Ecto neural progenitor cell (in vitro differentiated cells): ENCODE measurements at regions not wholly inside any gene's neighbourhood (a gene's known extent, or its start where the extent isn't known, plus 50 kb on each side); places are given as distances from the start of the nearest gene placed in this dataset.
"Not testable (repeated sequence)": the region's sequence is repeated elsewhere in the genome, so short reads cannot be mapped to it uniquely, and the experiment has no call there.

Experiments
- DNase-seq: peaks from one replicate; pipeline ENCODE4 v3.0.0-alpha.2; 2018; ENCODE audit warnings: low spot score

DNA sequence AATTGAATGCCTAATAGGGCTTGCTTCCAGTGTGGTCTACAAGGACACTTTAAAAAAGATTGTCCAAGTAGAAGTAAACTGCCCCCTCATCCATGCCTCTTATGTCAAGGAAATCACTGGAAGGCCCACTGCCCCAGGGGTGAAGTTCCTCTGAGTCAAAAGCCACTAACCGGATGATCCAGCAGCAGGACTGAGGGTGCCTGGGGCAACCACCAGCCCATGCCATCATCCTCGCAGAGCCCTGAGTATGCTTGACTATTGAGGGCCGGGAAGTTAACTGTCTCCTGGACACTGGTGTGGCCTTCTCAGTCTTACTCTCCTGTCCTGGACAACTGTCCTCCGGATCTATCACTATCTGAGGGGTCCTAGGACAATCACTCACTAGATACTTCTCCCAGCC lies 411.5 kb downstream of the TENT5A start:
- no peak for DNase-seq

DNA sequence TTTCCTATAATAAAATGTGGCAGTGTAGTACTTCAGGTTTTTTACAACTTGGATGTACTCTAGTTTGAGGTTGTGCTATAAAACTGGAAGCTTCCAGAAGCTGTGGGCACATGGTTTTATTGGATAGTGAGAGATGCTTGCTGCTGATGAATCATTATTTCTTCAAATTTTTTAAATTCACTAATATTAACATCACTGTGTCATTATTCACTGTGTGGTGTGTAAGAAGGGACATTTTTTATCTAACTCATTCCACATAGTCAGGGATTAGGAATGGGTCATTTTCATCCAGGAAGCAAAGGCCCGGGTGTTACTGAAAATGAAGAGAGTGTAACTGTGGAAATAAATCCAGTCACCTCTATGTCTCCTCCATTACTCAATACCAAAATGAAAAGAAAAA lies 421.0 kb downstream of the TENT5A start:
- DNase-seq, result no peak

DNA sequence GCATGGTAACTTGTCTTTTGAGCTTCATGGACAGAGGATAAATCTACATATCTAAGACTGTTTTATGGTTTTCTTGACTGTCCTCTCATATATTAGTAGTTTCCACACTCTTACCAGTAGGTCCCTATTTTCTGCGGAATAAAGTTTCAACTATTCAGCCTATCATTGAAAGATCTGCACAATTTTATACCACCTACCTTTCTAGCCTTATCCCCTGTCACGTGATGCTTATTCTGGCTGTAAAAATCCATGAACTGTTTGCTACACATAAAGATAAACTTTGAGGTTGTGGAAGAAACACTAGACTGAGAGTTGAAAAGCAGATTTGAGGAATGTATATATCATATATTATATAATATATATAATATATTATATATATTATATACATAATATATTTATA lies 423.8 kb downstream of the TENT5A start:
- DNase-seq, result no peak

DNA sequence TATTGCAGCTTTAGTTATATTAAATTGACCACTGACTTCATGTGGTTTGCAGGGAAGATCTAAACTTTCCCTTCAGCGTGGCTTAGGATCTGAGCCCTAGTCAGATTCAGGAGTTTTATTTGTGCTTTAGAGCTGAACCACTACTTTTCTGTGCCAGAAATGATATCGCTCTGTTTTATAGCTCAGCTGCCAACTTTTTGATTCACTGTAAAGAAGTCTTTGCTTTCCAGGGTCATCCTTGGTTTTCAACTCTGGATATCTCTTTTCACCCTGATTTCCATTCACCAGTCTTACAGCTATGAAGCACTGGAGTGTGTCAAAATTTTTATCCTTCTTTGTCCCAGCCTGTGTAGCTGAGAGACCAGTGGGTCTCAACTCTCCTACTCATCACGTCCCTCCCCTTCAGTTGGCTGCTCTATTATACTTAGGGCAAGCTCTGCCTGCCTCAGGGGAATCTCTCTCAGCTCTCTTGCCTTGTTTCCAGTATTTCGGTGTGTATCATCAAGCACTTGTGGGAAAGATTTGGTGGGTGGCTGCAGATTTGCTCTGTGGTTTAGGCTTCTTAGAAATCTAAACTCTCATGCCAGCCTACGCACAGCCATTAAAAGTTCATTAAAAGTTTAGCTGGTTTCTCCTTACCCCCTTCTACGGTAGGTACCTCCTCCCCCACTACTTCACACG lies 425.5 kb downstream of the TENT5A start:
- no peak for DNase-seq

DNA sequence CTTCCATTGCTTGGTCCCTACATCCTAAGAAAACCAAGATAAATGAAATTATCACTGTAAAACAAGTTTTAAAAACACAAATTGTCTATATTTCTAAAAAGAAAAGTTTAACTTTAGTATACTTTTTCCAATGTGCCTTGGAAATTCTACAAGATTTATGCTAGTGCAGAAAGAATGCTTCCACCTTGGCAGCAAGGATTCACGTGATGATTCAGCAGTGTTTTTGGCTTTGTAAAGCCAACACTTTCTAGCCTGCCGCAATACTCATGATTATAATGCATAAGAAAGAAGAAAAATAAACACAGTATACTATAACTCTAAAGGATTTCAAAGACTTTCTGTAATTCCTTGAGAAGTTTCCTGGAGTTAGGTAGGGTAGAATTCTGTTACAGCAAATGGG lies 442.7 kb downstream of the TENT5A start:
- no peak for DNase-seq

DNA sequence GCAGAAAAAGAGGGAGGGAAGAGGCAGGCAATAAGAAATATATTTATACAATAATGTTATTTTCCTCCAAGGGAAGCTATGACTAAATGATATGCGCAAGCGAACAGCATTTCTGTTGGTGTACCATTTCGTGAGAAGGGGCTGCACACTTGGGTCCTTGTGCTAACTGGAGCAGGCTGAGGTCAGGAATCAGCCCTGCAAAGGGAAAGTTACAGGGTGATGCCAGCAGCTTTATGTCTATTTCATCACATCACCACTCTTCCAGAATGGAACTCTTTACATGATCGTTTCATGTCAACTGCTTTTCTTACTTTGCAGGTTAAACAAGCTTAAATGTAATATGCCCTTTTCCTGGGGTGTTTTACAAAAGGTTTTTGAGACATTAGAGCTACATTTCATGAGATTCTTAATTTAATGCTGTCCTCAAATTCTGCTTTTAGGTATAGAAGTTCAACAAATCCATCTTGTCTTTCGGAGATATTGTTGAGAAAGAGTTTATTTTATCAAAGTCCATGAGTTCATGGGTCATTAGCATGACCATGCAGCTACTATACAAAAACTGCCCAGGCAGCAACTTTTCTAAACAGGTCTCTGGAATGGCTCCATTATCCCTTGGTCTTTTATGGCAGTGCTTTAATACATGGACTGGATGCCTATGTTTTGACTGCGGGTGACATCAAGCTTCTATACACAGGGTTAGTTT lies 443.8 kb downstream of the TENT5A start:
- DNase-seq, result no peak

DNA sequence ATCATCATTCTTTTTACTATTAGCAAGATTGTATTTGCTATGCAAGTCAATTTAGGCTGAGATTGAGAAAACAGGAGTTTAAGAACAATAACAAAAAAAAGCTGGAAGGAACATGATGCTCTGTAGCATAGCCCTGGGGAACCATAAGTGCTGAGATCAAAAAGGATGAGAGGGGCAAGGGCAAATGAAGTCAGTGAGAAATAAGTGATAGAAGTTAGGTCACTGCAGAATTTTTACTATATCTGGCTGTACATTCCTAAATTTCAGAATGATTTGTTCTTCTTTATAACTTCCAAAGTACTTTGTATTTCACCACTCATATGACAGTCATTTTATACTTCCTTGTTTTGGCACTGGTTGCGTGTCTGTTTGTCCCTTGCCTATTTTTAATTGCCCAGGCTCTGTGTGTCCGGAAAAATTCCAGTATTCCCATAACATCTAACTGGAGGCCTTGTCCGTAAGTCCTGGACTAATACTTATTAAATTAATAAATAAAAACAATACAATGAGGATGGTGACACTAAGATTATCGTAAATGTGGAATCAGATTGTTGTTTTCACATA lies 444.7 kb downstream of the TENT5A start:
- DNase-seq, result no peak

DNA sequence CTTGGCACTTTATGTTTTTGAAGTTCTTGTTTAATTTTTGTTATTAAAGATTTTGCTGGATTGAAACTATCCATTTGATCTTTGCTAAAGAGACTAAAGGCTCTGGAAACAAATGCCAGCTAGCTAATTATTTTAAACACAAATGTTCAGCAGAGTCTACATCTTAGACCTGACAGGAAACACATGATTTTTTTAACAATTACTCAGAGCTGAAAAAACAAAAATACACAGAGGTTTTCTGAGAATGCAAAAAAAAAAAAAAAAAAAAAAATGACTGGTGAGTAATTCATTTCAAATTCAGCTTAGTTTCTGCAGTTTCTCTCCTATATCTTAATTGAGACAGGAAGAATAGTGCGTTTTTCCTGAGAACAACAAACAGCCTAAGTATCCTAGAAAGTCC lies 448.0 kb downstream of the TENT5A start:
- DNase-seq, result no peak

DNA sequence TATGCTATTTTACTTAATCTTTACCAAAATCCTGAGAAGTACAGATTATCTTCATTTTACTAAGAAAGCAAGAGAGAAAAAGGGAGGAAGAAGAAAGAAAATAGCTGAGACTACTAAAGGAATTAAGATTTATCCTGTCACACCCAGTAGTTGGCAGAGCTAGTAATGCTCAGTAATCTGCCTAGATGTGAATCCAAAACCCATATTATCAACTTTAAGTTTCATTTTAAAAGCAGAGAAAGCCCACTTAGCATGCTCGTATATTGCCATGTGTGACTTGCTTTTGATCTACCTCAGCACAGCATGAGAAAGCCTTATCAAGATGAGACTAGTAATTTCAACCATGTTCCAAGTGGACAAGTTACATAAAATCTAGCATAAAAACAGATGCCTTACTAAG lies 451.5 kb downstream of the TENT5A start:
- no peak for DNase-seq

DNA sequence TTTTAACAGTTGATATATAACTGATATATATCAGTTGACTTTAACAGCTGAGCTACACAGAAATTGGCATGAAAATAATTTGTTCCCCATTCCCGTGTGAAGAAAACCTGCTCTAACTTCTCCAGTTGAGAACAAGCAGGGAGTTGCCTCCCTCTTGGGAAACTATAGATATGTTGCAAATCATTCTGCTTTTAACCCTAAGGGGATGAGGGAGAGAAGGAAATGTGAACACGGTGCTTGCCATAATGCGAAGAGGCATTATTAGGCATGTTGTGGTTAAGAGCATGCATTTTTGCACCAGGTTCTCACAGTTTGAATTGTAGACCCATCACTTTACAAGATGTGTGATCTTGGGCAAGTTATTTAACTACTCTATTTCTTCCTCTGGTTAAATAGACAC lies 453.7 kb downstream of the TENT5A start:
- DNase-seq, result no peak

DNA sequence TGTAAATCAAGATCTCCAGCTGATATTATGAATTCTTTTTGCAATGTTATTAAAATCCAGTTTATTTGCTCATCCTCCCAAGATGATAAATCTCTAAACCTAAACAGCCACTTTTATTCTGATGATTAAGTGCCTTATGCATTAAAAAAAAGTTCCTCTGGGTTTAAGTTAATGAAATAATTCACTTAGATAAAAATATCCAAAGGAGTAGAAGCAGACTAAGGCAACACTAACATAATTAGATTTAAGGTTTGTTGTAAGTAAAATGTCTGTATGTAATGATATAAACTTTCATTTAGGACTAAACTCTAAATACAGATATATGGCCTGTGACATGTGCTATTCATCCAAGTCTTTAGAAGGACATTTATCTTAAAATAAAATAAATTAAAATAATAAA lies 457.2 kb downstream of the TENT5A start:
- no peak for DNase-seq

DNA sequence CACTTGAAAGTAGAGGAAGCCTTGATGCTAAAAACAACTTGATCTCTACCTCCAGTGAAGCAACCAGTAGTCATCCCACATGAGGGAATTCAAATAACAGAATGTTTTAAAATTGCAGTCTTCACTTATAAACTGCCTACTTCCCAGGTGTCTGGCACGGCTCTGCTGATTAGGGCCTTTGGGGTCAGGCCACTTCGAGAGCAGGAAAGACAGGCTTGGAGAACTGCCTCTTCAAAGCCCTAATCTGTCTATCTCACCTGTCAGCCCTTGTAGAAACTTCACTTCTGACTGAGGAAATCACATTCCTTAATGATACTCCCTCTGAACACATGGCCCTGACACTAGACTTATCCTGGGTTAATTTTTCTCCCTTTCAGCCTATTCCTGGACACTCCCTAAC lies 458.6 kb downstream of the TENT5A start:
- DNase-seq, result no peak

DNA sequence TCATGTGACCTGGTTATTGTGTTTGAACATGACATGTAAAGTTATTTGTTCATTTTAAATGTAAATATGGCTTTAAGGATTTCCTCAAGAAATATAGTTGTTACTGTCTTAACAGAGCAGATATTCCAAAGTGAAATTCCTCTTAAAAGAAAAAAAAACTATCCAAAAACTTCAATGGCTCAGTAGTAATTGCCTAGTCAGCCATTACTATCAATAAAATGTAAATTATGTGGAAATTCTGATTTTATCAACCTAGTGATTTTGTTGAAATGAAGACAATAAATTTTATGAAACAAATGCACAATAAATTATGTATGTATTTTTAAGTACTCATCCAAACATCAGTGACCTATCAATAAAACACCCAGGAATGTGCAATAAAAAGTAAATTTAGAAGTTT lies 463.3 kb downstream of the TENT5A start:
- no peak for DNase-seq

DNA sequence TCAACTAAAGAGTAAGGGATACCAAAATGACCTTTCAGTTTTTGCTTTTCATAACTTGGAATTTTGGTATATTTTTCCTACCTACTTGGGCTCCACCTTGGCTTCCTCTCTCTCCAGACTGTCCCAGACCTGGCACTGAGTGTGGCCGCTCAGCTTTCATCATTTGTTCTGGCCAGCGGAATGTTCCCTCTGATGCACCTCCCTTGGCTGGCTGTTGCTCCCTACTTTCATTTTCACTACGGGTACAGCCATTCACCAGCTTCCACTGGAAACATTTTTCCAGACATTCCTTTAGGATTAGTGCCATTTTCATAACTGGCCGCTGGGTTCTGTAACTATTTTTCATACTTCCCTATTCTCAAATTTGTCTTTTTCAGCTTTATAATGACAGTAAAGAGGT lies 487.4 kb downstream of the TENT5A start:
- no peak for DNase-seq

DNA sequence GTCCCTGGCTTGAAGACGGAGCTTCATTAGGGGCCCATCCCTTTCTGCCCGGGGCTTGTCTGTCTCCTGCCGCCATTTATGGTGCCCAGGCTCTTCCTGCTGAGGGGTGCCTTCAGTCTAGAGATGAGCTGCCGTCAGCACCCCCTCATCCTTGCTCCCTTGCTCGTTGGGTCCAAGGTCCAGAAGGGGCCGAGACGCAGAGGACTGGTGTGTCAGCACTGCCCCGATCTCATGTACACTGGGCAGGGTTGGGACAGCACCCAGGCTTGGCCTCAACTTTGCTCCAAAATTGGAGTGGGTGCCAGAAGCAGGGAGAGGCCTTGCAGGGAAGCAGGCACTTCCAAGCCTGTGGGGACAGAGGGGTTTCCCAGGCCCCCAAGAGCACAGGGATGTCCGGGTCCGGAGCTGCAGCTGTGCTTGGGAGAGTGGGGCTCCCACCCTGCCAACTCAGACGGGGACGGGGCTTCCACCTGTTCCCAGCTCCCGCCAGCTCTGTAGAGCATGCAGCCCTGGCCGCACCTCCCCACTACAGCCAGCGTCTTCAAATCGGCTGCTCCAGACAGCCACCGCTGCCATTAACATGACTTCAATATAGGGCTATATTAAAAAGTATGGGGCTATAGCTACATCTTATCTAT lies 488.8 kb downstream of the TENT5A start:
- no peak for DNase-seq

DNA sequence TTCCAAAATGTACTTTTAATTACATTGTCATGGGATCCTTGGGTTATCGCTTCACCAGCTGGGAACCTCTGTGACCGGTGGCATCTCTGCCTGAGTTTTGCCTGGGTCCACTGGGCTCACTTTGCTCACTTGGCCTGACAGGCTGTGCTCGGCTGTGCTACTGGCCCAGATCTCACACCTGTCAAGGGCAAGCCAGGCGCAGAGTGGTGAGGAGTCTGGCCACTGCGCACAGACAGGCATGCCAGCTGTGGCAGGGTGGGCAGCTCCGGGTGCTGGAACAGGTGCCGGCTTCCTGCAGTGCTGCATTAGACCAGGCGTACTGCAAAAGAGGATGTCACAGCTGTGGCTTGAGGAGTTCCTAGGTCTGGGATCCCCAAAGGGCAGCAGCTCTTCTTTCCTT lies 489.8 kb downstream of the TENT5A start:
- DNase-seq, result no peak

DNA sequence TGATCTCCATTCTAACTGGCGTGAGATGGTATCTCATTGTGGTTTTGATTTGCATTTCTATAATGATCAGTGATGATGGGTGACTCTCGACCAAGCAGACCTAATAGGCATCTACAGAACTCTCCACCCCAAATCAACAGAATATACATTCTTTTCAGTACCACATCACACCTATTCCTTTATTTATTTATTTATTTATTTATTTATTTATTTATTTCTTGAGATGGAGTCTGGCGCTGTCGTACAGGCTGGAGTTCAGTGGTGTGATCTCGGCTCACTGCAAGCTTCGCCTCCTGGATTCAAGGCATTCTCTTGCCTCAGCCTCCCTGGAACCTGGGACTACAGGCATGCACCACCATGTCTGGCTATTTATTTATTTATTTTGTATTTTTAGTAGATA lies 496.3 kb downstream of the TENT5A start:
- not testable (repeated sequence) for DNase-seq

DNA sequence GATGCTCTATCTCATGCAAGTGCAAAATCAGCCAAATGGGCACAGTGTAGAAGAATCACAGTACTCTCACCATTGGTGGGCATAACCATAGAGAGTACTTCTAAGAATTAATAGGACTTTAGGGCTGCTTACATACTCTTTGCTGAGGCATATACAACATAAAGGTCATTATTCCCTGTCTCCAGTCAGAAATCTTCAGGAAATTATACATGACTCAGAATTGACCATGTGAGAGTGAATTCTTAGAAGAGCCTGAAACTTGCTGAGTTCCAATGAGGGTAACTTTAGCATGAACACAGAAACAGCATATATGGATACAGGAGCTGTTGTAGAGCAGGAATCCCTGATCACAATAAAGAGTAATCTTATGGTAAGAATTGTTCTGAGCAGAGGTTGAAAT lies 498.7 kb downstream of the TENT5A start:
- no peak for DNase-seq

DNA sequence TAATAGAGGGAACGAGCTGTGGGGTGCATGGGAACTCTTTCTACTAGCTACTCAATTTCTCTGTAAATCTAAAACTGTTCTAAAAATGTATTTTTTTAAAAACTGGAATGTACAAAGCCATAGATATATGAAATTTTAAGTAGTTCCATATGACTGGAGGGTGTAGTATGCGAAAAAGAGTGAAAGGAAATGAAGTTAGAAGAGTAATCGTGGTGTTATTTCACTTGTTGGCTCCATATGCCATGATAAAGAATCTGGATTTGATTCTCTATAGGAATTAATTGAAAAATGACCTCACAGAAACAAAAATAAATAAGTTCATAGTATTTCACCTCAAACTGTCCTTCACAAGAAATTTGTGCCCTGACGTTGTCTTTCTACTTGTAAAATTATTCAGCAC lies 500.2 kb downstream of the TENT5A start:
- no peak for DNase-seq

DNA sequence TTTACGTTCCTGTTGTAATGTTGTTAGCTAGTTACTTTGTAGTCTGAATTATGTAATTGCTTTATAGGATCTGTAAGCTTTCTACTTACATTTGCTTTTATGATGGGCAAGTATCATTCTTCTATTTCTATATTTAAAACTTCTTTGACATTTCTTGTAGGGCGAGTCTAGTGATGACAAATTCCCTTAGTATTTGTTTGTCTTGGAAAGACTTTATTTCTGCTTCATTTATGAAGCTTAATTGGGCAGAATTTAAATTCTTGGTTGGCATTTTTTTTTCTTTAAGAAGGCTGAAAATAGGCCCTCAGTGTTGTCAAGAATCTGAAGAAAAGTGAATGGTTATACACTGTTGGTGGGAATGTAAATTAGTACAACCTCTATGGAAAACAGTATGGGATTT lies 506.3 kb downstream of the TENT5A start:
- DNase-seq, result no peak

DNA sequence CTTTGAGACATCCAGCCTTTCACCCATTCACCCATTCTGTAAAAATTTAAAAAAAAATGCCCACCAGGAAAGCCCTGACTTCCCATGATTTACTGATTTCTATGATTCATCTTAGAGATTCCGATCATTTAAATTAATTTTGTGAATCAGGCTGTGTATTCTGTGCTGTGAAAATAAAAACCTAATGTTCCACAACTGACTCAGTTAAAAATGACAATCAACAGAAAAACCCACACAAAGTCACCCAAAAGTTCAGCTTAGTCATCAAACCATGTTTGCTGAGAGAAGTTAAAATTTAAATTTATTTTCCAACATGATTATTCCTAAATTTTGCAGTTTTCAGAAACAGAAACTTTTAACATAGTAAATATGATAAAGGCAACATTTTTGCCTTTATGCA lies 509.9 kb downstream of the TENT5A start:
- DNase-seq, result no peak

DNA sequence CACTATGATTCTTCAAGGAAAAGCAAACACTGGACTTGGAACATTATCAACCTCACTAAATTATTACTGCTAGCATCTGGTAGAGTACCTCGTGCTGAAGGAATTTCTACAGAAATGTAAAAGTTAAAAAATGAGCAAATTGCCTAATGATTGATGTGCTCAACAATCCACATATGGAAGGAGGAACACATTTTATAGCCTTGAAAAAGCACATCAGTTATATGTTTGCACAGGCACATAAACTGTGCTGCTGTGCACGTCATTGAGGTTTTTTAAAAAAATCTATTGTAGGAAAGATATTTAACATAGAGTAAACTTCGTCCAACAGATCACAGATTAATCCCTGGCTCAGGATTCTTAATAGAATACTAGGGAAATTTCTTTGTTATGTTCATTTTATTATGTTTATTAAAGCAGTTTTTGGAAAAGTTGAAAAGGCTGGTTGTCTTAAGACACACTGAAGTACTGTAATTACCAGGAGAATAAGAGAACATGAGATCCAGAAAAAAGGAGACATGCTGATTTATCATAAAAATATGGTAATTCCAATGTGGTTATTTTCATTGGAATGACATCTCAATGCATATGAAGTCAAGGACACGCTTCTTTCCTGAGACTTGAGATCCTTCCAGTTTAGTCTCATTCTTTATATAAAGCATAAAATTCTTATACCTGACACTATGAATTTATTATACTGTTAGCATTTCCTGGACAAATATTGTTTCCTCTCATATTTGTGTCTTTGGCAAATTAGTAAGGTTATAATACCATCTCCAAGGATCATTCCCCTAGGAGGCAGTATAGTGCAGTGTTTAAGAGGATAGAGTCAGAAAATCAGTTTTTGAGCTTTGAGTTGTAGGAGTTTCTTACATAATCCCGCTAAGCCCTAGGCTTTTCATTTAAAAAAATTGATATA lies 511.1 kb downstream of the TENT5A start:
- DNase-seq, result no peak
